Esophagus (tissue), 2 donors: ENCODE measurements at regions not wholly inside any gene's neighbourhood (a gene's known extent, or its start where the extent isn't known, plus 50 kb on each side); places are given as distances from the start of the nearest gene placed in this dataset.

ENCODE experiments used
- H3K27ac ChIP-seq, 2 donors: one replicate each; pipeline ENCODE4 v1.5.1; 2013; ENCODE audit warnings: low read depth in 2 of 2, mild to moderate bottlenecking in 2 of 2, inconsistent platforms in 1 of 2, low read length in 1 of 2, moderate library complexity in 1 of 2
- H3K27me3 ChIP-seq, 2 donors: one replicate each; pipeline ENCODE4 v1.6.1; 2013; ENCODE audit warnings: low read length in 2 of 2, control low read depth in 1 of 2, mild to moderate bottlenecking in 1 of 2; ENCODE audit not compliant: insufficient read depth in 2 of 2, control insufficient read depth in 1 of 2
- H3K36me3 ChIP-seq, 2 donors: one replicate each; pipeline ENCODE4 v1.6.1; 2013; ENCODE audit warnings: low read length in 1 of 2; ENCODE audit not compliant: control insufficient read depth in 2 of 2, insufficient read depth in 2 of 2
- H3K4me1 ChIP-seq, 2 donors: one replicate each; pipeline ENCODE4 v1.6.1; 2013; ENCODE audit warnings: low read length in 1 of 2; ENCODE audit not compliant: control insufficient read depth in 2 of 2, insufficient read depth in 2 of 2
- H3K4me3 ChIP-seq, 2 donors: one replicate each; pipeline ENCODE4 v1.5.1; 2013; ENCODE audit warnings: low read length in 2 of 2, mild to moderate bottlenecking in 2 of 2, low read depth in 1 of 2, moderate library complexity in 1 of 2
- H3K9me3 ChIP-seq, 2 donors: one replicate each; pipeline ENCODE4 v1.6.1; 2013; ENCODE audit warnings: mild to moderate bottlenecking in 2 of 2, low read depth in 1 of 2, low read length in 1 of 2, moderate library complexity in 1 of 2; ENCODE audit not compliant: control insufficient read depth in 2 of 2, insufficient read depth in 1 of 2
- WGBS, 2 donors: extraction: QIAGEN DNeasy Blood & Tissue Kit; methylation state at CpG; one replicate each; pipeline ENCODE4 v1.1.7; 2013; 5-methylcytosine and 5-hydroxymethylcytosine counted together
- donor health status: healthy with polysubstance abuse.
- donor health status: Bipolar disorder and iron deficiency.

GRCh38 chr9:95766906-95767305, 108.6 kb upstream of the ERCC6L2 start:
- no peak overlapping the region for H3K4me3 ChIP-seq
- H3K36me3 ChIP-seq, result no peaks in the 10 kb centered on the region
- no peaks in the 10 kb centered on the region for H3K27me3 ChIP-seq
- H3K4me1 ChIP-seq, result peaks cover 0 to 2% of the 10 kb centered on the region in 2 donors
- no peak overlapping the region for H3K27ac ChIP-seq
- H3K9me3 ChIP-seq, result peaks cover 0 to 3% of the 10 kb centered on the region in 2 donors
- 91 to 92% methylated on average over 4 of the region's 4 CpGs for WGBS, 2 donors

GRCh38 chr9:95764533-95765319, 110.8 kb upstream of the ERCC6L2 start:
- H3K4me3 ChIP-seq, result no peak overlapping the region
- no peaks in the 10 kb centered on the region for H3K27me3 ChIP-seq
- H3K36me3 ChIP-seq, result no peaks in the 10 kb centered on the region
- H3K9me3 ChIP-seq, result peaks cover 0 to 3% of the 10 kb centered on the region in 2 donors
- 29 to 37% methylated on average over 19 of the region's 19 CpGs for WGBS, 2 donors
- H3K4me1 ChIP-seq, result peaks cover 0 to 2% of the 10 kb centered on the region in 2 donors
- H3K27ac ChIP-seq, result peak overlapping the region in 1 of 2 donors; percentile 36

DNA sequence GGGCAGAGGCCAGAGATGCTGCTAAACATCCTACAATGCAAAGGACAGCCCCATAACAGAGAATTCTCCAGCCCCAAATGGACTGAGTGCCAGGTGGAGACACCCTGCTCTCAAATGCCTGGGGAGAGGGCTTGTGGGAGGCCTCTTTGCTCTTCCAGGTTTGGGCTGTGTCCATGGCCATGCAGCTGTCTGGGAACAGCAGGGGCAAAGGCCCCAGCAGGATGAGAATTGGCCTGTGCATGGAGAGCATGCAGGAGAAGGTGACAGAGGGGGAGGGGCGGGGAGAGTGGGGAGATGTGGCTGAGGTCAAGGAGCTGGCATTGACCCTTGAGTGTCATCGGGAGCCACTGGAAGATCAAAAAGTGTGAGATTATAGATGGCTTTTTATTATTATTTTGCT, 111.5 kb upstream of the ERCC6L2 start:
- no peaks in the 10 kb centered on the region for H3K27me3 ChIP-seq
- no peak overlapping the region for H3K27ac ChIP-seq
- H3K9me3 ChIP-seq, result no peaks in the 10 kb centered on the region
- no peak overlapping the region for H3K4me3 ChIP-seq
- no peaks in the 10 kb centered on the region for H3K36me3 ChIP-seq
- H3K4me1 ChIP-seq, result no peaks in the 10 kb centered on the region
- WGBS, 2 donors, result 64 to 83% methylated on average over 2 of the region's 2 CpGs

- 93 to 97% methylated on average over 3 of the region's 3 CpGs for WGBS, 2 donors
- H3K4me1 ChIP-seq, result no peaks in the 10 kb centered on the region
These were observed 112.5 kb upstream of the ERCC6L2 start for GRCh38 chr9:95763006-95763405.

GRCh38 chr9:95762322-95762721, 113.2 kb upstream of the ERCC6L2 start:
- no peaks in the 10 kb centered on the region for H3K4me1 ChIP-seq
- H3K27ac ChIP-seq, result no peak overlapping the region
- H3K27me3 ChIP-seq, result no peaks in the 10 kb centered on the region
- 84 to 91% methylated on average over 6 of the region's 6 CpGs for WGBS, 2 donors
- no peak overlapping the region for H3K4me3 ChIP-seq
- no peaks in the 10 kb centered on the region for H3K9me3 ChIP-seq
- no peaks in the 10 kb centered on the region for H3K36me3 ChIP-seq

More at GRCh38 chr9:95763006-95763405, 112.5 kb upstream of the ERCC6L2 start:
- H3K4me3 ChIP-seq, result no peak overlapping the region
- no peaks in the 10 kb centered on the region for H3K27me3 ChIP-seq
- no peak overlapping the region for H3K27ac ChIP-seq
- no peaks in the 10 kb centered on the region for H3K9me3 ChIP-seq
- H3K36me3 ChIP-seq, result no peaks in the 10 kb centered on the region

DNA sequence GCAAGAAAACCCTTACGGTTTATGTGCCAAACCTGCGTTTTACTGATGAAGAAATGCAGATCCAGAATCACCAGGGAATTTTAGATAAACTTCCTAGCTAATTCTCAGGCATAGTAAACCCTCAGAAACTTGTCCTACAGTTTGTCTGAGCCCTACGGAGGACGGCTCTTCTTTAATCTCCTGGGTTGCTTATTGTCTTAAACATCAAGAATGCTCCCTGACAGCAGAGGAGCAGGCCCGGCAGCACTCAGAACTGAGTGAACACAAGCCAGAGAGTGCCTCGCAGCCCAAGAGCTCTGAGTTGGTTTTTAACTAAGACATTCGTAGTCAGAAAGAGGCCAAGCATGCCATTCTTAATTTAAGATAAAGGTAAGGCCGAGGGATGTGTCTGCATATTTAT, 114.7 kb upstream of the ERCC6L2 start:
- H3K9me3 ChIP-seq, result no peaks in the 10 kb centered on the region
- 80 to 82% methylated on average over 8 of the region's 8 CpGs for WGBS, 2 donors
- H3K4me1 ChIP-seq, result no peaks in the 10 kb centered on the region
- H3K27ac ChIP-seq, result no peak overlapping the region
- no peak overlapping the region for H3K4me3 ChIP-seq
- H3K27me3 ChIP-seq, result no peaks in the 10 kb centered on the region
- no peaks in the 10 kb centered on the region for H3K36me3 ChIP-seq

- H3K36me3 ChIP-seq, result no peaks in the 10 kb centered on the region
- H3K27ac ChIP-seq, result no peak overlapping the region
- H3K4me1 ChIP-seq, result no peaks in the 10 kb centered on the region
- 83 to 86% methylated on average over 6 of the region's 6 CpGs for WGBS, 2 donors
- no peaks in the 10 kb centered on the region for H3K9me3 ChIP-seq
- no peaks in the 10 kb centered on the region for H3K27me3 ChIP-seq
- H3K4me3 ChIP-seq, result no peak overlapping the region
These were observed 118.1 kb upstream of the ERCC6L2 start for GRCh38 chr9:95757439-95757838.

- no peaks in the 10 kb centered on the region for H3K9me3 ChIP-seq
- no peaks in the 10 kb centered on the region for H3K27me3 ChIP-seq
- H3K4me3 ChIP-seq, result no peak overlapping the region
- H3K27ac ChIP-seq, result no peak overlapping the region
- H3K36me3 ChIP-seq, result no peaks in the 10 kb centered on the region
- WGBS, 2 donors, result 24 to 47% methylated on average over 4 of the region's 4 CpGs
- H3K4me1 ChIP-seq, result no peaks in the 10 kb centered on the region
These were observed 118.5 kb upstream of the ERCC6L2 start for GRCh38 chr9:95756986-95757385.

DNA sequence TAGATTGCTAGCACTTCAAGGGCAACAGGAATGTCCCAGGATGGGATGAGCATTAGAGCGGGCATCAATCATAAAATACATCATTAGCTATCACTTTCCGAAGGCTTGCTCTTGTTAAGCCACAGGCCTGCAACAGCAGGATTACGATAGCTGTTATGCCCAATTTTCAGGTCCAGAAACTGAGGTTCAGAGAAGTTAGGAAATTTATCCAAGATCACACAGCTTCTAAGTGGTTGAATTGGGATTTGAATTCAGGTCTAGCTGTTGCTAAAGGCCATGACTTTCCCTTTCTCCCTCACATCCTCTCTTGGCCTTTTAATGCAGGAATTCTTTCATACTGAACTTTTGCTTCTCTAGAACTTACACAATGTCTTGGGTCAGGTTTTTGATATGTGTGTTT, 119.4 kb upstream of the ERCC6L2 start:
- Histone ChIP-seq H3K4me3 (no peak overlapping the region), H3K27me3 (no peaks in the 10 kb centered on the region), H3K27ac (no peak overlapping the region), H3K9me3 (no peaks in the 10 kb centered on the region), H3K4me1 (no peaks in the 10 kb centered on the region), H3K36me3 (no peaks in the 10 kb centered on the region)
- 93 to 98% methylated on average over 3 of the region's 3 CpGs for WGBS, 2 donors

- peak overlapping the region in 1 of 2 donors; percentile 2 for H3K27ac ChIP-seq
- no peaks in the 10 kb centered on the region for H3K36me3 ChIP-seq
- WGBS, 2 donors, result 83 to 89% methylated on average over 3 of the region's 3 CpGs
- H3K27me3 ChIP-seq, result no peaks in the 10 kb centered on the region
- no peaks in the 10 kb centered on the region for H3K4me1 ChIP-seq
- no peaks in the 10 kb centered on the region for H3K9me3 ChIP-seq
- no peak overlapping the region for H3K4me3 ChIP-seq
These were observed 120.1 kb upstream of the ERCC6L2 start for GRCh38 chr9:95755421-95755730.
